ENCODE measurements at regions not wholly inside any gene's neighbourhood (a gene's known extent, or its start where the extent isn't known, plus 50 kb on each side); places are given as distances from the start of the nearest gene placed in this dataset.

GRCh38 chr14:101442451-101442850, 118.8 kb upstream of the DIO3 start:
- POLR2A ChIA-PET (ENCODE audit: unreplicated experiment) = no interaction called here
- Histone ChIP-seq H4K8ac (ENCODE audit: low read depth in 2 of 2, low read length in 2 of 2) (no peak overlapping the region), H3K4me2 (ENCODE audit: low read depth, low read length) (no peak overlapping the region), H3K36me3 (ENCODE audit: control insufficient read depth, insufficient read depth, low read length) (no peaks in the 10 kb centered on the region), H2AK5ac (ENCODE audit: low read depth, low read length) (no peak overlapping the region), H2BK15ac (ENCODE audit: low read depth, low read length) (no peak overlapping the region), H2AK9ac (replicated peaks; ENCODE audit: low read depth, low read length, poor library complexity) (no peak overlapping the region), H3K79me1 (ENCODE audit: low read depth in 1 of 2, low read length in 2 of 2) (no peaks in the 10 kb centered on the region), H4K5ac (ENCODE audit: low read depth, low read length) (no peak overlapping the region), H4K91ac (ENCODE audit: insufficient read depth, low read depth, low read length) (no peak overlapping the region), H2BK5ac (ENCODE audit: low read depth, low read length, poor library complexity, severe bottlenecking) (no peak overlapping the region), H3K27me3 (ENCODE audit: control insufficient read depth, insufficient read depth, low read length) (peaks cover 2% of the 10 kb centered on the region; the same call in 1 of the 2 replicates), H4K20me1 (ENCODE audit: insufficient read depth, low read length) (no peaks in the 10 kb centered on the region), H3K4me1 (ENCODE audit: control insufficient read depth, insufficient read depth, low read length) (no peaks in the 10 kb centered on the region; the same call in 1 of the 2 replicates), H3K9me3 (ENCODE audit: control insufficient read depth, insufficient read depth, low read length) (peaks cover 2% of the 10 kb centered on the region; the same call in 1 of the 2 replicates), H3K56ac (ENCODE audit: extremely low read depth, insufficient read depth, low read length) (no peak overlapping the region), H2BK20ac (ENCODE audit: low read depth, low read length) (no peak overlapping the region), H3K4ac (ENCODE audit: low read depth, low read length) (no peak overlapping the region), H3K27ac (ENCODE audit: insufficient read depth, low read length) (no peak overlapping the region), H3K14ac (replicated peaks; ENCODE audit: low read depth, low read length) (no peak overlapping the region), H3K4me3 (ENCODE audit: insufficient read depth, low read depth, low read length) (no peak overlapping the region), H2AFZ (replicated peaks; ENCODE audit: low read length, poor library complexity) (no peak overlapping the region), H2BK120ac (ENCODE audit: low read depth, low read length) (no peak overlapping the region), H3K9me1 (ENCODE audit: insufficient read depth, low read length) (no peaks in the 10 kb centered on the region), H3K23ac (ENCODE audit: low read depth, low read length) (no peak overlapping the region), H3K9ac (ENCODE audit: low read depth, low read length) (no peak overlapping the region), H3K18ac (ENCODE audit: low read depth, low read length) (no peak overlapping the region)
- no CpG with 5 or more reads among the region's 21 CpGs for WGBS, 2 experiments (ENCODE audit: extremely low coverage in 2 of 2, insufficient read length in 1 of 2)
- intact Hi-C loops (cut with micrococcal nuclease) = no loop called here
- no TSS peak for BruUV-seq (replicated peaks)
- no peak for TF ChIP-seq CEBPB (IDR thresholded peaks at IDR 0.05; ENCODE audit: low read depth, low read length)
- DNase-seq (no peak), ATAC-seq (ENCODE audit: low read depth) (no peak)
- CTCF ChIA-PET = no interaction called here
- in situ Hi-C loops (cut with MboI; ENCODE audit: low sequenced_read_pairs) = no loop called here
- dilution Hi-C loops (cut with HindIII; ENCODE audit: low sequenced_read_pairs, unreplicated experiment) = no loop called here
